Heart left ventricle (tissue), 16 donors: ENCODE measurements at regions not wholly inside any gene's neighbourhood (a gene's known extent, or its start where the extent isn't known, plus 50 kb on each side); places are given as distances from the start of the nearest gene placed in this dataset.

Experiments
- ATAC-seq, 4 donors: fragments of 200-7000 bp; cut with Tn5 transposase; one replicate each; pipeline ENCODE4 v1.9.1; 2020 to 2022; ENCODE audit warnings: moderate library complexity in 4 of 4, mild to moderate bottlenecking in 3 of 4, moderate number of reproducible peaks in 1 of 4
- DNase-seq, 5 donors: peaks; one replicate each; pipeline ENCODE4 v3.0.0-alpha.2; 2020
- H3K27ac ChIP-seq, 12 donors: fragments of 200-600 bp; sonication (generic) in 4 of 12; one replicate each; pipeline versions ENCODE4 v1.5.0 to v1.8.0; 2016 to 2022; ENCODE audit warnings: mild to moderate bottlenecking in 2 of 12
- H3K27me3 ChIP-seq, 9 donors: fragments of 200-600 bp; sonication (generic) in 2 of 9; one replicate each; pipeline versions ENCODE4 v1.5.1 to v1.8.0; 2016 to 2022; ENCODE audit warnings: mild to moderate bottlenecking in 3 of 9
- H3K36me3 ChIP-seq, 9 donors: fragments of 200-600 bp; sonication (generic) in 2 of 9; one replicate each; pipeline versions ENCODE4 v1.5.0 to v1.8.0; 2018 to 2022; ENCODE audit warnings: mild to moderate bottlenecking in 2 of 9
- H3K4me1 ChIP-seq, 12 donors: fragments of 200-600 bp; sonication (generic) in 4 of 12; one replicate each; pipeline versions ENCODE4 v1.5.0 to v1.8.0; 2016 to 2022; ENCODE audit warnings: mild to moderate bottlenecking in 3 of 12
- H3K4me3 ChIP-seq, 12 donors: fragments of 200-600 bp; sonication (generic) in 4 of 12; one replicate each; pipeline versions ENCODE4 v1.5.0 to v1.8.0; 2017 to 2022; ENCODE audit warnings: mild to moderate bottlenecking in 9 of 12, moderate library complexity in 4 of 12
- H3K9me3 ChIP-seq, 12 donors: fragments of 200-600 bp; sonication (generic) in 4 of 12; one replicate each; pipeline versions ENCODE4 v1.5.0 to v1.8.0; 2016 to 2022; ENCODE audit warnings: mild to moderate bottlenecking in 1 of 12
- CTCF ChIP-seq, 12 donors: fragments of 200-600 bp; sonication (generic) in 4 of 12; IDR thresholded peaks; one replicate each; pipeline versions ENCODE4 v1.5.0 to v1.8.0; 2018 to 2022; ENCODE audit warnings: antibody characterized with exemption in 12 of 12, mild to moderate bottlenecking in 5 of 12
- POLR2A ChIP-seq, 2 donors: fragments of 450-650 bp; IDR thresholded peaks; one replicate each; pipeline ENCODE4 v1.6.1; 2017; ENCODE audit warnings: antibody characterized with exemption in 2 of 2, mild to moderate bottlenecking in 2 of 2, moderate library complexity in 2 of 2
- WGBS, 4 donors: extraction: QIAGEN DNeasy Blood & Tissue Kit in 2 of 4; methylation state at CpG; one replicate each; pipeline versions ENCODE4 v1.1.5 to v1.1.7; 2013 to 2018; 5-methylcytosine and 5-hydroxymethylcytosine counted together
- intact Hi-C, 10 donors: fragments of 100-400 bp; cut with DNase I; formaldehyde crosslinking; loops; one replicate each; pipeline versions ENCODE4 v1.11.1 to v1.14.2; 2022
- donor health status: ischemic (EF 13 %, LVEDD 7.1; RV severe dilation, severe dysfunction).
- donor health status: healthy with polysubstance abuse.
- donor health status: DM: no; HTN: yes; CAD: no.
- donor health status: DM: no; HTN: no; CAD: no.
- donor health status: ischemic (EF 25% LVEDD 6.9; RV normal size, moderate dysfunction).
- donor health status: ischemic (EF 25% LVEDD 5.7; RV mildly dilated, moderate dysfunction).
- donor health status: healthy.
- donor health status: DM: yes; HTN: yes; CAD: no.
- donor health status: ischemic (EF 35%, LVEDD 5.7; RV mildly dilated, moderate dysfunction).
- donor health status: nonischemic (EF 11% LVEDD 7.7; RV severe dilation, severe dysfunction).
- donor health status: DM: yes; HTN: yes; CAD: no.
- donor health status: PGD.
- donor health status: ischemic (EF 29% LVEDD 5.4; RV normal size, mild dysfunction).
- donor health status: nonischemic (EF 23%, LVEDD 6.1; RV moderate dilation, normal function).

DNA sequence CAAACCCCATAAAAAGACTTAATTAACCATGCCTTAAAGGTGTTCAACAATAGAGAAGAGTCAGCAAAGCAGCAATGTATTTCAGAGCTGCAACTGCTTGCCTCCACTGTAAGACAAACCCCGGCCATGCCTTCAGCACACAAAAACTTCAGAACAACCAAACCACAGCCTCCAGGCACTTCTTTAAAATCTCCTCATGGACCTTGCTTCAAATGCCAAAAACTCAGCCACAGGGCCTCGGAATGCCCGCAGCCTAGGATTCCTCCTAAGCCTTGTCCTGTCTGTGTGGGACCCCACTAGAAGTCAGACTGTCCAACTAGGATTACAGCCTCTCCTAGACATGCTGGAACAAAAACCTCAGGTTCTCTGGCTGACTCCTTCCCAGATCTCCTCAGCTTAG, 208.1 kb upstream of the DUSP10 start:
- H3K4me3 ChIP-seq, result no peak overlapping the region
- H3K9me3 ChIP-seq, result peaks cover 0 to 8% (median 0%) of the 10 kb centered on the region in 12 donors
- no peak for TF ChIP-seq POLR2A (IDR thresholded peaks at IDR 0.05)
- TF ChIP-seq CTCF (IDR thresholded peaks at IDR 0.05), result no peak
- H3K36me3 ChIP-seq, result no peaks in the 10 kb centered on the region
- H3K27ac ChIP-seq, result no peak overlapping the region
- ATAC-seq (no peak), DNase-seq (no peak)
- no peaks in the 10 kb centered on the region for H3K27me3 ChIP-seq
- no peaks in the 10 kb centered on the region for H3K4me1 ChIP-seq
- WGBS, 4 donors, result 67 to 94% (median 88%) methylated on average over 3 of the region's 3 CpGs
- intact Hi-C loops, result no loop called here

GRCh38 chr1:221948459-221948858, 206.6 kb upstream of the DUSP10 start:
- 75 to 83% (median 80%) methylated on average over 5 of the region's 5 CpGs for WGBS, 4 donors
- DNase-seq (no peak), ATAC-seq (no peak)
- intact Hi-C loops, result no loop called here
- Histone ChIP-seq H3K27me3 (no peaks in the 10 kb centered on the region), H3K4me3 (no peak overlapping the region), H3K27ac (no peak overlapping the region), H3K4me1 (no peaks in the 10 kb centered on the region), H3K36me3 (no peaks in the 10 kb centered on the region), H3K9me3 (peaks cover 0 to 23% (median 10%) of the 10 kb centered on the region in 12 donors)
- no peak for TF ChIP-seq POLR2A (IDR thresholded peaks at IDR 0.05)
- TF ChIP-seq CTCF (IDR thresholded peaks at IDR 0.05), result no peak

DNA sequence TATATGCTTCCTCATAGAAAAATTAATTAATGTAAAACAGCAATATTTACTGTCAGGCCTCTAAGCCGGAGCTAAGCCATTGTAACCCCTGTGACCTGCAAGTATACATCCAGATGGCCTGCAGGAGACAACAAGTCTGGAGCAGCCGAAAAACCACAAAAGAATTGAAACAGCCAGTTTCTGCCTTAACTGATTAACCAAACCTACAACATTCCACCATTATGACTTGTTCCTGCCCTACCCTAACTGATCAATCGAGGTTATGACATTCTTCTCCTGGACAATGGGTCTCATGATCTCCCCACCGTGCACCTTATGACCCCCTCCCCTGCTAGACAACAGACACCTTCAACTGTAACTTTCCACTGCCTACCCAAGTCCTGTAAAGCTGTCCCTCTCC, 205.8 kb upstream of the DUSP10 start:
- Histone ChIP-seq H3K27ac (no peak overlapping the region), H3K4me1 (no peaks in the 10 kb centered on the region), H3K4me3 (no peak overlapping the region), H3K27me3 (no peaks in the 10 kb centered on the region), H3K36me3 (no peaks in the 10 kb centered on the region), H3K9me3 (peaks cover 0 to 24% (median 10%) of the 10 kb centered on the region in 12 donors)
- no peak for DNase-seq
- TF ChIP-seq CTCF (IDR thresholded peaks at IDR 0.05) (no peak), POLR2A (IDR thresholded peaks at IDR 0.05) (no peak)
- no peak for ATAC-seq
- intact Hi-C loops, result no loop called here
- WGBS, 4 donors, result 68 to 83% (median 81%) methylated on average over 4 of the region's 4 CpGs

GRCh38 chr1:221946768-221947167, 204.9 kb upstream of the DUSP10 start:
- H3K27me3 ChIP-seq, result no peaks in the 10 kb centered on the region
- no peak overlapping the region for H3K4me3 ChIP-seq
- no peaks in the 10 kb centered on the region for H3K36me3 ChIP-seq
- DNase-seq (no peak), ATAC-seq (no peak)
- peaks cover 0 to 24% (median 10%) of the 10 kb centered on the region in 12 donors for H3K9me3 ChIP-seq
- intact Hi-C loops, result no loop called here
- no peaks in the 10 kb centered on the region for H3K4me1 ChIP-seq
- no peak overlapping the region for H3K27ac ChIP-seq
- TF ChIP-seq POLR2A (IDR thresholded peaks at IDR 0.05), result no peak
- TF ChIP-seq CTCF (IDR thresholded peaks at IDR 0.05), result no peak
- 84 to 94% (median 92%) methylated on average over 6 of the region's 6 CpGs for WGBS, 4 donors
